GM21423 (cell line): ENCODE measurements at regions not wholly inside any gene's neighbourhood (a gene's known extent, or its start where the extent isn't known, plus 50 kb on each side); places are given as distances from the start of the nearest gene placed in this dataset.

ENCODE experiments used
- ATAC-seq: cut with Tn5 transposase; IDR thresholded peaks from one replicate; pipeline ENCODE4 v1.9.1; 2021; ENCODE audit warnings: mild to moderate bottlenecking, moderate library complexity; ENCODE audit not compliant: unreplicated experiment

DNA sequence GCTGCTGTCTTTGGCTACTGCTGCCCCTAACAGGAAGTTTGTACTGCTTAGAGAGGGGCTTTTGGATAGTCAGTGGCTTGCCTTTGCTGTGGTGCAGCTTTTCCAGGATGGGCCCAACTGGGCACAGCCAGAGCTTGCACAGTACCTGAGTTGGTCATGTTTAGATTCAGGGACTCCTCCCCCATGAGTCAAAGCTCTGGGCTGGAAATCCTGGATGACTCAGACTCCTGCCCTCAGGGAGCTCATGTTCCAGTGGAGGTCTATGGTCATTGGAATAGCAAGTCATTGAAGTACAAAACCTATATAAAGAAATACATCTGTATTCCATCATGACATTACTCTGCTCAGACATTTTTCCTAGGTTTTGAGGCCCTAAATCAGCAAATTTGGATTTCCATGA is 66.7 kb upstream of the PJA1 start:
- ATAC-seq = no peak

- ATAC-seq = no peak
Observed at GRCh38 chrX:69229436-69229835, 64.2 kb upstream of the PJA1 start.

GRCh38 chrX:69228732-69229131 is 63.5 kb upstream of the PJA1 start:
- no peak for ATAC-seq

- no peak for ATAC-seq
Observed at GRCh38 chrX:69226459-69227158, 61.4 kb upstream of the PJA1 start.

GRCh38 chrX:69222103-69223090 is 57.1 kb upstream of the PJA1 start:
- no peak for ATAC-seq

GRCh38 chrX:69221239-69222102 is 56.2 kb upstream of the PJA1 start:
- no peak for ATAC-seq

DNA sequence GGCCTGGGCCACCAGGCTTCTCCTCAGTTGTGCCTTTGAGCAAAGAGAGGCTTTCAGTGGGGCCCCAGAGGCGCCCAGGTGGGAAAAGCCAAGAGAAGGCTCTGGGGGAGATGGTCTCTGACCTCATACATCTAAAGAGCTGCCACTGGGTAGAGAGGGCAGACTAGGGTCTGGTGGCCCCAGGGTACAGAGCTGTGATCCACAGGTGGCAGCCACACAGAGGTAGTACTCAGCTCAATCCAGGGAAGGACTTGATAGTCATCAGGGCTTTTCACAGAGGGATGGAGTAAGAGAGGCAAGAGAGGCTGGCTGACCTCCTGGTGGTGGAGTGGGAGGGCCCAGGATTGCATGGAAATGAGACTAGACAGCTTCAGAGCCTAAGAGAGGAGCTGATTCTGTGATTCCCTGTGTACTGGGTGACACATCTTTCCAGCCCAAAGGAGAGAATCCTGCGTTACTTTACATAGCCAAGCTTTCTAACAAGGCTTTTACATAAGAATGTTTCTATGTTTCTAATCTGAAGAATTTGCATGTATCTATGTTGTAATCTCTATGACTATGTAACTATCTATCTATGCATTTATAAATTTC is 53.2 kb upstream of the PJA1 start:
- no peak for ATAC-seq

DNA sequence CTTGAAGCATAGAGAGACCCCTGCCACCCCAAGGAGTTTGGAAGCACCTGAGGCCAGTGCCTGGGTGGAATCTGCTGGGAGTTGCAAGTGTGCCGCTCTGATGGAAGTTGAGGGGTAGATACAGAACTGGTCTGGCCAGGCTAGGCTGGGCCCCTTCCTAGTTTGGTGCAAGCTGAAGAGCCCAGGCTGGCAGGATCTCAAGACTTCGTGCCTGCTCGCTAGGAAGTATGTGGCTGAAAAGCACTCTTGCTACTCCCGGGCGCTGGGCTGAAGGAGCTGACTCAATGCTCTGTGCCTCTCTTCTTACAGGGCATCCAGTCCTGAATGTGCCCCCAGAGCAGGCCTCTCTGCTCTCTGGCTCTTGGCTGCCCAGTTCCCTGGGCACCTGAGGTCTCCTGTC is 51.7 kb upstream of the PJA1 start:
- no peak for ATAC-seq

- no peak for ATAC-seq
Observed at GRCh38 chrX:69216446-69216845, 51.2 kb upstream of the PJA1 start.

DNA sequence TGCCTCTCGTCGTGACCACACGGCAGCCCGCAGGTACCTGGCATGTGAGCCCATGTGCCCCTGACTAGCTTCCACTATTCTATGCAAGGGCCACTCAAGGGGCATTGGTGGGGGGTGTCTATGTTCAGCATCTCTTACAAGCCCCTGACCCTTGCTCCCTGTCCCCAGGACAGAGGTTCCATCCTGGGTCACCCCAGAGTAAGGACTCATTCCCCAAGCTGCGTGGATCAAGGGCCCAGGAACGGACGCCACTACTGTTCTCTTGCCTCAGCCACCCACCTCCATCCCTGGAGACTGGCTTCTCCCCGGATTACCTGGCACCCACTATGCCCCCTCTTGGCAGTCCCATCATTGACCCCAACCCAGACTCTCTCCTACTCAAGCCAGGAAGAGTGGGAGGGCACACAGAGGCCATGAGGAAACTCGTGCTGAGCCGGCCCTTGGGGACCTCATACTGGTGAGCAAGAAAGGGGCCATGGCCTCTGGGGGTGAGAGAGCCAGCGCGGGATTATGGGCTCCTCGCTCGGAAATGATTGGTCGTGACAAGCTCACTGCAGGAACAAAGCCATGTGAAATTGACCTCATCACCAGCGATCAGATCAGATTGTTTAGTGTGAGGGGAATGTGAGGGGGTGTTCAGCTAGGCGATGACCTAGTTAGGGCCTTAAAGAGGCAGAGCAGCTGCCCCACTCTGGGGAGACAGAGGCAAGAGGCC is 50.1 kb upstream of the PJA1 start:
- no peak for ATAC-seq
